OCI-LY1 (cell line): ENCODE measurements at regions not wholly inside any gene's neighbourhood (a gene's known extent, or its start where the extent isn't known, plus 50 kb on each side); places are given as distances from the start of the nearest gene placed in this dataset.

Experiments used
- H2AFZ ChIP-seq: fragments of 200-600 bp; sonication (generic), shearing (Covaris generic); 2 replicates; pipeline ENCODE4 v1.6.0; 2014; ENCODE audit warnings: antibody characterized with exemption, mild to moderate bottlenecking, low read length
- H3F3A ChIP-seq: fragments of 200-600 bp; sonication (generic), shearing (Covaris generic); 2 replicates; pipeline ENCODE4 v1.6.0; 2014; ENCODE audit warnings: mild to moderate bottlenecking, antibody characterized with exemption, low read length, moderate library complexity; ENCODE audit not compliant: insufficient read depth
- H3K27ac ChIP-seq: fragments of 200-600 bp; sonication (generic); 2 replicates; pipeline ENCODE4 v1.5.1; 2014; ENCODE audit warnings: low read length, mixed run types, mild to moderate bottlenecking, low read depth; ENCODE audit not compliant: poor library complexity, severe bottlenecking
- H3K27me3 ChIP-seq: fragments of 200-600 bp; sonication (generic); 2 replicates; pipeline ENCODE4 v1.6.0; 2014; ENCODE audit warnings: antibody characterized with exemption, mild to moderate bottlenecking, low read length, moderate library complexity; ENCODE audit not compliant: insufficient read depth
- H3K36me3 ChIP-seq: fragments of 200-600 bp; sonication (generic); 2 replicates; pipeline ENCODE4 v1.6.1; 2014; ENCODE audit warnings: mild to moderate bottlenecking, antibody characterized with exemption, low read length, moderate library complexity, mixed read lengths; ENCODE audit not compliant: insufficient read depth
- H3K4me1 ChIP-seq: fragments of 200-600 bp; sonication (generic); 2 replicates; pipeline ENCODE4 v1.5.1; 2014; ENCODE audit warnings: mild to moderate bottlenecking, low read length, moderate library complexity; ENCODE audit not compliant: insufficient read depth, severe bottlenecking
- H3K4me2 ChIP-seq: fragments of 200-600 bp; sonication (generic), shearing (Covaris generic); 2 replicates; pipeline ENCODE4 v1.6.1; 2014; ENCODE audit warnings: low read length
- H3K4me3 ChIP-seq: fragments of 200-600 bp; sonication (generic); 2 replicates; pipeline ENCODE4 v1.5.1; 2014; ENCODE audit warnings: low read length, low read depth, mild to moderate bottlenecking, mixed read lengths; ENCODE audit not compliant: poor library complexity, severe bottlenecking
- H3K79me2 ChIP-seq: fragments of 200-600 bp; shearing (Covaris generic); 2 replicates; pipeline ENCODE4 v1.6.1; 2016; ENCODE audit warnings: mixed run types, low read length, mixed read lengths; ENCODE audit not compliant: insufficient read depth
- H3K9ac ChIP-seq: fragments of 200-600 bp; sonication (generic), shearing (Covaris generic); 2 replicates; pipeline ENCODE4 v1.6.1; 2014; ENCODE audit warnings: mild to moderate bottlenecking, low read length, mixed read lengths
- H3K9me2 ChIP-seq: fragments of 200-600 bp; sonication (generic), shearing (Covaris generic); 2 replicates; pipeline ENCODE4 v1.6.1; 2014; ENCODE audit warnings: low read depth, mild to moderate bottlenecking, low read length, mixed read lengths
- H3K9me3 ChIP-seq: fragments of 200-600 bp; shearing (Covaris generic); 2 replicates; pipeline ENCODE4 v1.6.1; 2014; ENCODE audit warnings: low read length, mixed read lengths
- H4K20me1 ChIP-seq: fragments of 200-600 bp; sonication (generic), shearing (Covaris generic); 2 replicates; pipeline ENCODE4 v1.6.0; 2016; ENCODE audit warnings: mild to moderate bottlenecking, low read length; ENCODE audit not compliant: insufficient read depth
- EZH2 ChIP-seq: fragments of 200-600 bp; sonication (generic), shearing (Covaris generic); IDR thresholded peaks from 2 replicates; pipeline ENCODE4 v1.8.0; 2017; ENCODE audit warnings: borderline replicate concordance, mixed run types, mild to moderate bottlenecking, antibody characterized with exemption, low read length, moderate library complexity, mixed read lengths
- TF ChIP-seq, protein P1 (sequence below): fragments of 200-600 bp; sonication (generic), shearing (Covaris generic); IDR thresholded peaks from 2 replicates; pipeline ENCODE4 v1.5.1; 2017; ENCODE audit warnings: mild to moderate bottlenecking, antibody characterized with exemption, low read length, moderate library complexity, mixed read lengths

DNA sequence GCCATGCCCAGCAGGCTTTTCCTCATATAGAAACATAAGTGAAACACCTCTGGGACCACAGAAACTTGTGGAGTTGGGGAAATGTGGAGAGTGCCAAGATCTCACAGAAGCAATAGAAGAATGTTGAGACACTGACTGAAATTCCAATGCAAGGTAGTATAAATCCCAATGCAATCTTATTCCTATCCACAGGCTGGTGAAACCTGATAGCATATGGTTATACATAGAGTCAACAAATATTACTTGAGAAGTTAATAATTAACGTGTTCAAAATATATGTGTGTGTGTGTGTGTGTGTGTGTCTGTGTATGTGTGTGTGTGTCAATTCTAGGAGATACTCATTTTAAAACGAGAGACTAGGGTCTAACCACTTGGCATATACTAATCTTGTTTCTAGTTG, 776.8 kb upstream of the ACVR2A start:
- H3K4me1 ChIP-seq, result no peaks in the 10 kb centered on the region
- H3K27me3 ChIP-seq, result no peaks in the 10 kb centered on the region
- no peak overlapping the region for H3K4me3 ChIP-seq
- H3K4me2 ChIP-seq, result no peak overlapping the region
- H3K79me2 ChIP-seq, result no peaks in the 10 kb centered on the region
- H3K9me2 ChIP-seq, result no peaks in the 10 kb centered on the region
- H3K9ac ChIP-seq, result no peak overlapping the region
- H3K36me3 ChIP-seq, result no peaks in the 10 kb centered on the region
- H4K20me1 ChIP-seq, result no peaks in the 10 kb centered on the region
- H3F3A ChIP-seq, result no peaks in the 10 kb centered on the region
- H2AFZ ChIP-seq, result no peak overlapping the region
- no peak for TF ChIP-seq EZH2
- TF ChIP-seq, protein P1, sequence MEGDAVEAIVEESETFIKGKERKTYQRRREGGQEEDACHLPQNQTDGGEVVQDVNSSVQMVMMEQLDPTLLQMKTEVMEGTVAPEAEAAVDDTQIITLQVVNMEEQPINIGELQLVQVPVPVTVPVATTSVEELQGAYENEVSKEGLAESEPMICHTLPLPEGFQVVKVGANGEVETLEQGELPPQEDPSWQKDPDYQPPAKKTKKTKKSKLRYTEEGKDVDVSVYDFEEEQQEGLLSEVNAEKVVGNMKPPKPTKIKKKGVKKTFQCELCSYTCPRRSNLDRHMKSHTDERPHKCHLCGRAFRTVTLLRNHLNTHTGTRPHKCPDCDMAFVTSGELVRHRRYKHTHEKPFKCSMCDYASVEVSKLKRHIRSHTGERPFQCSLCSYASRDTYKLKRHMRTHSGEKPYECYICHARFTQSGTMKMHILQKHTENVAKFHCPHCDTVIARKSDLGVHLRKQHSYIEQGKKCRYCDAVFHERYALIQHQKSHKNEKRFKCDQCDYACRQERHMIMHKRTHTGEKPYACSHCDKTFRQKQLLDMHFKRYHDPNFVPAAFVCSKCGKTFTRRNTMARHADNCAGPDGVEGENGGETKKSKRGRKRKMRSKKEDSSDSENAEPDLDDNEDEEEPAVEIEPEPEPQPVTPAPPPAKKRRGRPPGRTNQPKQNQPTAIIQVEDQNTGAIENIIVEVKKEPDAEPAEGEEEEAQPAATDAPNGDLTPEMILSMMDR, result no peak
- no peak overlapping the region for H3K27ac ChIP-seq
- H3K9me3 ChIP-seq, result no peaks in the 10 kb centered on the region

DNA sequence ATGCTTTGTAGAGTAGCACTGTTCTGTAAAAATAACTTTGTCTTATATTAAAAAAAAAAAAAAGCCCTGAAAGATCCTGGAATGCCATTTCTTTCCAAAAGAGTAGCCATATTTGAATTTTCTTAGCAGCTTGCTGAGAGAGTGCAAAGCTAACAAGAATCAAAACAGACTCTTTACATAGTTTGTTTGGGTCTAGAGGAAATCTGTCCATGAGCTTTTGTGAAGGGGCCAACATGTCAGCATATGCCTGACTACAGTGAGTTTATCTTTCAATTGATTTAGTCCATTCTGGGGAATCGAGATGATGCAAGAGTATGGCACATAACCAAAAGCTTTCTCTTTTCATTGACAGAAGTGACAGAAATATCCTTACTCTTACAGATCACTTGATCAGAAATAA, 777.7 kb upstream of the ACVR2A start:
- no peaks in the 10 kb centered on the region for H3K36me3 ChIP-seq
- H3K9me3 ChIP-seq, result no peaks in the 10 kb centered on the region
- H3K4me1 ChIP-seq, result no peaks in the 10 kb centered on the region
- H3K4me2 ChIP-seq, result no peak overlapping the region
- H3F3A ChIP-seq, result no peaks in the 10 kb centered on the region
- H3K27ac ChIP-seq, result no peak overlapping the region
- no peaks in the 10 kb centered on the region for H4K20me1 ChIP-seq
- no peaks in the 10 kb centered on the region for H3K79me2 ChIP-seq
- no peak overlapping the region for H3K4me3 ChIP-seq
- no peaks in the 10 kb centered on the region for H3K27me3 ChIP-seq
- TF ChIP-seq, protein P1, result no peak
- no peak for TF ChIP-seq EZH2
- no peak overlapping the region for H2AFZ ChIP-seq
- H3K9me2 ChIP-seq, result no peaks in the 10 kb centered on the region
- H3K9ac ChIP-seq, result no peak overlapping the region

DNA sequence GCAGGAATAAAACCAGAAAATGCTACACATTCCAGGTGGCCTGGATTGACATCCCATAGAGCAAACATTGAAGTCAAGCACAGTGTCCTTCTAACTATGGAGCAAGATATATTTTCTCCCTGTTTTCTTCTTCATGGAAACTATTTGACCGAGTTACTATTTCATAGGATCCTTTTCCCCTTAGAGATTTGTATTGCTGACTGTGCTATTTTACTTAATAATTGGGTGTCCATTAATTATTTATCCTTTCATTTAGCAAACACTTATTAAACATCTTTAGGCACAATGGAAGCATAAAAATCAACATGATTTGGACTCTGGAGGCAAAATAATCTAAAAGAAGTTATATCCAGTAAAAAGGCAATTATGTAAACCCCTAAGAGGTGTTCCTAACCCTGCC, 782.8 kb upstream of the ACVR2A start:
- Histone ChIP-seq H3K36me3 (no peaks in the 10 kb centered on the region), H3K4me1 (no peaks in the 10 kb centered on the region), H3K27ac (no peak overlapping the region), H3K27me3 (no peaks in the 10 kb centered on the region), H2AFZ (no peak overlapping the region), H3K4me2 (no peak overlapping the region), H4K20me1 (no peaks in the 10 kb centered on the region), H3K9me3 (no peaks in the 10 kb centered on the region), H3K9me2 (no peaks in the 10 kb centered on the region), H3K9ac (no peak overlapping the region), H3K4me3 (no peak overlapping the region), H3F3A (no peaks in the 10 kb centered on the region), H3K79me2 (no peaks in the 10 kb centered on the region)
- no peak for TF ChIP-seq EZH2
- TF ChIP-seq, protein P1, result no peak
